CD4-positive, alpha-beta T cell treated with Interleukin-15 for 1 hour (primary cell): ENCODE measurements at regions not wholly inside any gene's neighbourhood (a gene's known extent, or its start where the extent isn't known, plus 50 kb on each side); places are given as distances from the start of the nearest gene placed in this dataset.

Experiments
- DNase-seq: peaks from one replicate; pipeline ENCODE4 v3.0.0-alpha.2; 2020

GRCh38 chr5:6926491-6927038, 213.3 kb downstream of the TENT4A start:
- DNase-seq = no peak

DNA sequence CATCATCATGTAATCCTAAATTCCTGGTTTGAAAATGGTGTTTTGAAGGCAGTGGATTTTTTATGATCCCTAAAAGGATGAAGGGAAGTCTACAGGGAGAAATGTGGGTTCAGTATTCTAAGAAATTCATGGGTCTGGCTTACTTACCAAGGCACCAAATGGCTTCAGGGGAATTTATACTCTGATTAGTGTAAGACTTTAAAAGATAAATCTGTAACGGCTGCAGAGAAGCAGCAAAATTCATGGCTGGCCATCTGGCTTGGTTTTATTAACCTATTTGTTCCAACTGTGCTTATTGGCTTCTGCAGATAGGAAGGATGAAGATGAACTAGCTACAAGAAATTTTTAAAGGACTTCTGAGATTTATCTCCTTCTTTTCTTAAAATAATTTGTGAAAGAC, 222.8 kb downstream of the TENT4A start:
- no peak for DNase-seq

GRCh38 chr5:6937677-6938076, 224.4 kb downstream of the TENT4A start:
- DNase-seq = no peak

DNA sequence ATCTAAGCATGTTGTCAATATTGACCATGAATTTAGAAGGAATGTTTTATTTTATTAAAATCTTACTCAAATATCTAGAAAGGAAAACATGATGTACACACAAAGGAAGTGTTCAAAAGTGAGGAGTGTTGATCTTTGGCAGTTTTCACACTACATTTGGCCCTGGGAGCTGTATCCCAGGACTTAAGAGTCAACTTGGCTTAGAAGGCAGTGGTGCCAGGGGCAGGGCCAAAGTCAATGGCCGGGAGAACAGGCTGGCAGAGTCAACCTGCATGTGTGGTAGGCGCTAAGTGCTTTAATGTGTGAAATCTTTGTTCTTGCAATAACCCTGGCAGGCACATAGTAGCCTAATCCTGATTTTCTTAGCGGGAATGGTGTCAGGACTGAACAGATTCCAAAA, 228.4 kb downstream of the TENT4A start:
- no peak for DNase-seq

DNA sequence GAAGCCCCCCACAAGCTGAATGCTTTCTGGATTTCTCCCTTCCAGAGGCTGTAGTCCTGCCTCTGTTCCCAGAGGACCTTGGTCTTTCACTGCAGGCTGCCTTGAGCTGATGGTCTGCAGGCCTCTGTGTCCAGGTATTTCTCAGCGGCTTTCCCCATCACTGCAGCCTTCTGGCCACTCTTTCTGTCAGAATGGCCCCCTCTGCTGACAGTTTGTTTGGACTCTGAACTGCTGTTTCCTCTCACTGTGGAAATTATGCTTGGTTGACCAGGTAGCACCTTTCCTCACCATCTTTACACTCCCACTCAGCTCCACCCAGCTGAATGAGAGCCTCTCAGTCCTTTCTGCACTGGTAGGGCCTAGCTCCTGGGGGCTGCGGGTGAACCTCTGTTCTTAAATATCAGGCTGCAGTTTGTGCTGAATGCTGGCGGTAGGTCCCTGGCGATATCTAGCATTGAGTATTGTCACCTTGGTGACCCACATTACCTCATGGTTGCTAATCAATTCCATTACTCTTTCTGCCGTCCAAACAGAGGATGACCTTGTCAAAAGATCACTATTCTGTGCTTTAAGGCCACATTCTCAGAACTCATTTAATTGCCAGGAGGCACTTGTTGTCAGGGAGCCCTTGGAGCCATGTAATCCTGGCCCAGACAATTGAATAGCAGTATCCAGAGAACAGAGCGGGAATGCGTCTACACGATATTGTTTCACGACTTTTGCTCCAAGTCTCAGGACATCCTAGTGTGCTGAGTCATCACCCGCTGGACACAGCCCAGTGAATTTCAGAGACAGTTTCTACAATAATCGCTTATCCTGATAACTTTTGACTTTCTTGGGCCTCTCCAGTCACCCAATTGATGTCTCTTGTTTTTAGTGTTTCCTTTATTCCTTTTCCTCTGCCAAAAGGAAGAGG, 230.2 kb downstream of the TENT4A start:
- no peak for DNase-seq

- no peak for DNase-seq
These were observed 235.3 kb downstream of the TENT4A start for GRCh38 chr5:6948562-6948961.

DNA sequence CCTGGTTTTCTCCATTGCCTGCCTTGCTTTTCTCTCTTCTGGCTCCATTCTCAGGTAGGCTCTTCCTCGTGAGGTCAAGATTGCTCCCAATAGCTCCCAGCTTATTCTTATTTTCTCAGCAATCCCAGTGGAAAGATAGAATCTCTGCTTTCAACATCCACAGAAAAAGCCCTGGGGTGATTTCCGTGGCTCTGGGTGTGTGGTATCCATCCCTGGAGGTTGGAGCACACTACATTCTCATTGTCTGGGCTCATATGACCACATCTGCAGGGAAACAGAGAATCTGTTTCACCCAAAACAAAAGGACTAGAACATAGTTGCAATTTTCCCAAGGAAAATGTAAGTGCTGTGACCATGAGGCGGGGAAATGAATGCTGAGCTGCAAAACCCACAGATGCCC, 236.0 kb downstream of the TENT4A start:
- DNase-seq = no peak

- DNase-seq = no peak
These were observed 237.0 kb downstream of the TENT4A start for GRCh38 chr5:6950250-6950649.

DNA sequence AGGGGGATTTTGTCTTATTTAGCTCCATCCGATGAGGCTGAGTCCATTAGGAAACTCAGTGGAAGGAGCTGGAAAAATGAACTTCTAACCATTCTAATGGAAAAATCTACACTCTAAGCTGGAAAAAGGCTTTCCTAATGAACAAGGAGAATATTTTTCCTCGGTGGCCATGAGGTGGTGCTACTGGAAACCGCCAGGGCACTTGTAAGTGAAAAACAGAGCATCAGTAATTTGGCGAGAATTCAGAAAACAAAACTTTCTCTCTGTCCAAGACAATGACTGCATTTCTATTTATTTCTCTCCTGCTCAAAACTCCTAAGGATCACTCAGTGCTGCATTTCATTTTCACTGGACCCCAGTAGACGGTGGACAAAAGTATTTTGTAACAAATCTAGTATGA, 237.6 kb downstream of the TENT4A start:
- no peak for DNase-seq

- no peak for DNase-seq
These were observed 247.9 kb downstream of the TENT4A start for GRCh38 chr5:6961123-6961522.

GRCh38 chr5:6961837-6962635, 248.8 kb downstream of the TENT4A start:
- DNase-seq = no peak

GRCh38 chr5:6976971-6977370, 263.7 kb downstream of the TENT4A start:
- DNase-seq = no peak

GRCh38 chr5:6979061-6979460, 265.8 kb downstream of the TENT4A start:
- no peak for DNase-seq

GRCh38 chr5:6989230-6989629, 276.0 kb downstream of the TENT4A start:
- DNase-seq = no peak

DNA sequence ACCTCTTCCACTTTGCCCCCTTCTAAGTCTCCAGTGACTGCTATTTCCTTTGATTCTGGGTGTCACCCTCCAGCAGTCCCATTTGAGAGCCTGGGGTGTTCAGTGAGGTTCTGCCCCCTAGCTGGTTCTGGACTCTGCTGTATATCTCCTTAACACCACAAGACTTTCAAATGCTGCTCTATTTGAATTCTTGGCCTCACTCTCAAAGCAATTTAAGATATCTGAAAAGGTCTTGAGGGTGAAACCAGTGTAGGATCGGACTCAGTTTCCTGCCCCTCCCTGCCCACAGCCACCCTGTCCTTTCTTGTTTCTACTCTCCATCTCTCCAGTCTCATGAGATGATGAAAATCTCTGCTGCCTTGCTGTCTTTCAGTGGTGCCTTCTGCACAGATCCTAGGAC, 280.9 kb downstream of the TENT4A start:
- DNase-seq = no peak

GRCh38 chr5:6995115-6995514, 281.9 kb downstream of the TENT4A start:
- DNase-seq = no peak

DNA sequence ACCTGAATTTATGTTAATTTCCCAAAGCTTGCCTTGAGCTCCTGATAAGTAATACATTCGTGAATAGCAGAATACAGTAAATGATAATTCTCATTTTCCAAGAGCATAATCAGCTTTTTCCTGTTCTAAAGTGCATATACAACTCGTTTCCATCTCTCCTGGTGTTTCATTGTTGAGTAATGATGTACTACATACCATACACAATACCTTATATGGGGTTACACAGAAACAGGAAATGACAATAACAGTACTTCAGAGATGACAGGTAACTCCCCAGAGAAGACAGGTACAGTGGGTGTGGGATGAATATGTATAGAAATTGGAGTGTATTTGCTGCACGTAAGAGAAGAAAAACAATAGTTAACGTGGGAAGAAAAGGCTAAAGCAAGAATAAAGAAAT, 287.1 kb downstream of the TENT4A start:
- DNase-seq = no peak

- DNase-seq = no peak
These were observed 297.4 kb downstream of the TENT4A start for GRCh38 chr5:7010591-7010990.

GRCh38 chr5:7012057-7012456, 298.8 kb downstream of the TENT4A start:
- DNase-seq = no peak

GRCh38 chr5:7014611-7015010, 301.4 kb downstream of the TENT4A start:
- DNase-seq = no peak

DNA sequence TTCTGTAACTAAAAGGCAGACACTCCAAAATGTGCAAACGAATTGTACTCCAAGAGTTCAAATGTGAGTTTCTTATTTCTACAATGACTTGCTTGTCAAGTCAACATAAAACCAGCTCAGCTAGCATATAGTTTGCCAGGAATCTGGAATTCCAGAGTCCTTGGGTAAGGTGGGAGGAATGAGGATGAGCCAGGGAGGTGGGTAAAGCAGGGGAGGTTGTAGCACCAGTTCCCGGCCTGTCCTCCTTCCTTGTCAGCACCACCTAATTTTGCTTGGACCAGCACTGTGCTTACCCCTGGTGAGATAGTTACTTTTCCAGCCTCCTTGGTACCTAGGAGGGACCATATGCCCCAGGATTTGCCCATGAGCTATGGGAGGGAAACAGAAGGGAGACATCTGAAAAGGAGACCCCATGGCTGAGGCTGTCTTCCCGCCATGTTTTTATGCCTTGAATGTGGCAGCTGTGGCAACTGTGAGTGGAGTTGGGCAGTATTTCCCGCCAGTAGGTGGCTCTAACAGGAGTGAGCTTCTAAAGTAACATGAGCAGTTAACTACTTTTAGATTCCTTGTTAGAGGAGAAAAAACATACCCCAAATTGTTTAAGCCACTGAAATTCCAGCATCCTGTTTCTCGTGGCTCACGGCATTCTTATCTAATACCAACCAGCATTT, 302.5 kb downstream of the TENT4A start:
- DNase-seq = no peak

GRCh38 chr5:7016999-7017747, 303.9 kb downstream of the TENT4A start:
- DNase-seq = no peak

DNA sequence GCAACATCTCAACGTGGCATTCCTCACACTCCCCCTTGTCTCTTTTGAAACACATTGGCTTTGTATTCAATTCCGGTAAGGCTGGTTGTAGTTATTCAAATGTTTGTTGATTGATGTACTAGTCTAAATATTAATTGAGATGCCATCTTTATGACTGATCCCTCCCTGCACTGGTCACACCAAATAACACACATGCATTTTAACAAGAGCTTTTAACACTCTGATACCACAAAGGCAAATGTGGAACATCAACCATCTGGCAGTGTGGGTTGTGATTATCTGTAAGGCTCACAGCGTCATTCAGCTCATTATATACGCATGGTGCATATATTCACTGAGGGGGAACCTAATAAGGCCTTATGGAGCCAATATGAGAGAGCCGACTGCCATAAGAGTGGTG, 305.0 kb downstream of the TENT4A start:
- no peak for DNase-seq
